ENCODE measurements at regions not wholly inside any gene's neighbourhood (a gene's known extent, or its start where the extent isn't known, plus 50 kb on each side); places are given as distances from the start of the nearest gene placed in this dataset.

GRCh38 chr5:37999593-37999992, 159.8 kb upstream of the GDNF start:
- no peak for TF ChIP-seq POLR2A (IDR thresholded peaks at IDR 0.05)
- TF ChIP-seq CTCF (IDR thresholded peaks at IDR 0.05), result no peak

Data from adrenal gland (tissue), 5 donors.